ENCODE measurements at regions not wholly inside any gene's neighbourhood (a gene's known extent, or its start where the extent isn't known, plus 50 kb on each side); places are given as distances from the start of the nearest gene placed in this dataset.

GRCh38 chr3:25899352-25900101, 109.6 kb downstream of the OXSM start:
- no peak overlapping the region for H3K4me3 ChIP-seq (ENCODE audit: low read depth in 2 of 2, low read length in 1 of 2)
- H2AFZ ChIP-seq (ENCODE audit: low read depth), result no peak overlapping the region
- DNase-seq, result no peak
- no peak overlapping the region for H3K27ac ChIP-seq (ENCODE audit: low read depth in 2 of 2, low read length in 1 of 2)
- H3F3A ChIP-seq (replicated peaks; ENCODE audit: insufficient read depth), result no peaks in the 10 kb centered on the region
- no peak overlapping the region for H3K9ac ChIP-seq
- H3K36me3 ChIP-seq (replicated peaks in 1 of 2; ENCODE audit: control insufficient read depth in 1 of 2, insufficient read depth in 2 of 2, low read length in 1 of 2), result no peaks in the 10 kb centered on the region
- CTCF ChIA-PET, result no interaction called here
- POLR2A ChIA-PET, result no interaction called here
- H3K79me2 ChIP-seq (ENCODE audit: insufficient read depth), result no peaks in the 10 kb centered on the region
- H3K9me2 ChIP-seq, result no peaks in the 10 kb centered on the region
- TF ChIP-seq CTCF (IDR thresholded peaks at IDR 0.05), result no peak
- TF ChIP-seq YY1 (IDR thresholded peaks at IDR 0.05; ENCODE audit: low read depth), result no peak
- TF ChIP-seq SMC3 (IDR thresholded peaks at IDR 0.05; ENCODE audit: low read depth, low read length), result no peak
- TF ChIP-seq, protein P1, sequence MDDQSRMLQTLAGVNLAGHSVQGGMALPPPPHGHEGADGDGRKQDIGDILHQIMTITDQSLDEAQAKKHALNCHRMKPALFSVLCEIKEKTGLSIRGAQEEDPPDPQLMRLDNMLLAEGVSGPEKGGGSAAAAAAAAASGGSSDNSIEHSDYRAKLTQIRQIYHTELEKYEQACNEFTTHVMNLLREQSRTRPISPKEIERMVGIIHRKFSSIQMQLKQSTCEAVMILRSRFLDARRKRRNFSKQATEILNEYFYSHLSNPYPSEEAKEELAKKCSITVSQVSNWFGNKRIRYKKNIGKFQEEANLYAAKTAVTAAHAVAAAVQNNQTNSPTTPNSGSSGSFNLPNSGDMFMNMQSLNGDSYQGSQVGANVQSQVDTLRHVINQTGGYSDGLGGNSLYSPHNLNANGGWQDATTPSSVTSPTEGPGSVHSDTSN (IDR thresholded peaks at IDR 0.05), result no peak
- TF ChIP-seq MEF2A (IDR thresholded peaks at IDR 0.05; ENCODE audit: borderline replicate concordance, low read depth), result no peak
- TF ChIP-seq JUND (IDR thresholded peaks at IDR 0.05), result no peak
- no peak for TF ChIP-seq NRF1 (IDR thresholded peaks at IDR 0.05; ENCODE audit: low read depth, low read length)
- TF ChIP-seq RFX5 (IDR thresholded peaks at IDR 0.05; ENCODE audit: low read length), result no peak
- TF ChIP-seq EZH2phosphoT487 (IDR thresholded peaks at IDR 0.05; ENCODE audit: borderline replicate concordance, low read depth), result no peak
- no peak for TF ChIP-seq EP300 (IDR thresholded peaks at IDR 0.05; ENCODE audit: borderline replicate concordance in 1 of 2, low read depth in 1 of 2, low read length in 1 of 2)
- TF ChIP-seq USF2 (IDR thresholded peaks at IDR 0.05; ENCODE audit: borderline replicate concordance, low read depth, low read length), result no peak
- no peak for TF ChIP-seq ZBTB33 (IDR thresholded peaks at IDR 0.05; ENCODE audit: borderline replicate concordance, low read depth)
- TF ChIP-seq USF1 (IDR thresholded peaks at IDR 0.05; ENCODE audit: borderline replicate concordance, low read depth), result no peak
- TF ChIP-seq NFIC (IDR thresholded peaks at IDR 0.05; ENCODE audit: borderline replicate concordance), result no peak
- no peak for TF ChIP-seq TCF12 (IDR thresholded peaks at IDR 0.05)
- no peaks in the 10 kb centered on the region; a peak in 1 of 4 replicates for H3K4me1 ChIP-seq (ENCODE audit: control insufficient read depth in 1 of 2, insufficient read depth in 2 of 2, low read depth in 1 of 2, low read length in 1 of 2)
- H3K27me3 ChIP-seq (ENCODE audit: insufficient read depth), result no peaks in the 10 kb centered on the region
- no peaks in the 10 kb centered on the region for H4K20me1 ChIP-seq (ENCODE audit: insufficient read depth)
- H3K9me3 ChIP-seq, result no peaks in the 10 kb centered on the region
- WGBS (ENCODE audit: low lambda C conversion rate), result 8% methylated on average over 2 of the region's 2 CpGs
- no peak overlapping the region for H3K4me2 ChIP-seq

Data from SK-N-SH (cell line).